Fibroblast of villous mesenchyme (primary cell): ENCODE measurements at regions not wholly inside any gene's neighbourhood (a gene's known extent, or its start where the extent isn't known, plus 50 kb on each side); places are given as distances from the start of the nearest gene placed in this dataset.

Experiments
- DNase-seq: peaks from one replicate; pipeline ENCODE4 v3.0.0-alpha.2; 2010; ENCODE audit warnings: low read depth
- H3K4me3 ChIP-seq: 2 replicates; pipeline ENCODE4 v1.5.1; 2011; ENCODE audit warnings: low read depth, mild to moderate bottlenecking, low read length
- TF ChIP-seq, protein P1 (sequence below): IDR thresholded peaks from 2 replicates; pipeline ENCODE4 v1.5.1; 2012; ENCODE audit warnings: low read depth, mild to moderate bottlenecking, low read length; ENCODE audit not compliant: insufficient read depth

DNA sequence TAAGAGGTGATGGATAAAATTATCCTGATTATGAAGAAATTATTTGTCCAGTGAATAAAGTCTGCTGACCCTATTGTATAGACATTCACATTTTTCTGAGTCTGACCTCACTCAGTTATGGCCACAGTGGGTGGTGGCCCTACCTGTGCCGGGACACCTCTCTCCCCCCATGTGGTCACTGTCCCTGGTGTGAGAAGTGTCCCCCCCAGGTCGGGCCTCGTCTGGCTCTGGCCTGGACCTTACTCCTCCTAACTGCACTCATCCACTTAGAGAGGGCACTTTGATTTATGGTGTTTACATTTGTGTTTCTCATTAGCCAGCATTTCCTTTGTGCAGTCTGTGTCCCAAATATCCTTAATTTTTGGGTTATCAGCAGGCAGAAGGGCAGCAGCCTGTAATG, 59.6 kb upstream of the ZNF32 start:
- DNase-seq: no peak
- H3K4me3 ChIP-seq: no peak overlapping the region
- TF ChIP-seq, protein P1, sequence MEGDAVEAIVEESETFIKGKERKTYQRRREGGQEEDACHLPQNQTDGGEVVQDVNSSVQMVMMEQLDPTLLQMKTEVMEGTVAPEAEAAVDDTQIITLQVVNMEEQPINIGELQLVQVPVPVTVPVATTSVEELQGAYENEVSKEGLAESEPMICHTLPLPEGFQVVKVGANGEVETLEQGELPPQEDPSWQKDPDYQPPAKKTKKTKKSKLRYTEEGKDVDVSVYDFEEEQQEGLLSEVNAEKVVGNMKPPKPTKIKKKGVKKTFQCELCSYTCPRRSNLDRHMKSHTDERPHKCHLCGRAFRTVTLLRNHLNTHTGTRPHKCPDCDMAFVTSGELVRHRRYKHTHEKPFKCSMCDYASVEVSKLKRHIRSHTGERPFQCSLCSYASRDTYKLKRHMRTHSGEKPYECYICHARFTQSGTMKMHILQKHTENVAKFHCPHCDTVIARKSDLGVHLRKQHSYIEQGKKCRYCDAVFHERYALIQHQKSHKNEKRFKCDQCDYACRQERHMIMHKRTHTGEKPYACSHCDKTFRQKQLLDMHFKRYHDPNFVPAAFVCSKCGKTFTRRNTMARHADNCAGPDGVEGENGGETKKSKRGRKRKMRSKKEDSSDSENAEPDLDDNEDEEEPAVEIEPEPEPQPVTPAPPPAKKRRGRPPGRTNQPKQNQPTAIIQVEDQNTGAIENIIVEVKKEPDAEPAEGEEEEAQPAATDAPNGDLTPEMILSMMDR: no peak

DNA sequence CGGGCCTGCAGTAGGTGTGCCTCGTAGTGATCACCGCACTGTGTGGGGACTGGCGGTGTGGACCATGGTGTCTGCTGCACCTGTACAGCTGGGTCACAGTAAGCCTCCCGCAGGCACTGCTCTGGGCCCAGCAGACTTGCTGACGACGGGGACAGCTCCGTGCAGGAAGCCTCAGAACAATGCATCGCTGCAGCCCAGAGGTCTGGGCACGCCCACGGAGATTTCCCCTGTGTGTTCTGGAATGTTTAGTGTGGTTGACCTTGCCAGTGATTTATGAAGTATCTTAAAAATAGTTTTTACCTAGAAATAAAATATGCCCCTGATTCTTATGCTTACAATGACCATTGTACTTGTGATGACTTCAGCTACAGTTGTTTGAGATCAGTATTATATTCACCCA, 59.1 kb upstream of the ZNF32 start:
- no peak overlapping the region for H3K4me3 ChIP-seq
- TF ChIP-seq, protein P1: no peak
- DNase-seq: no peak

DNA sequence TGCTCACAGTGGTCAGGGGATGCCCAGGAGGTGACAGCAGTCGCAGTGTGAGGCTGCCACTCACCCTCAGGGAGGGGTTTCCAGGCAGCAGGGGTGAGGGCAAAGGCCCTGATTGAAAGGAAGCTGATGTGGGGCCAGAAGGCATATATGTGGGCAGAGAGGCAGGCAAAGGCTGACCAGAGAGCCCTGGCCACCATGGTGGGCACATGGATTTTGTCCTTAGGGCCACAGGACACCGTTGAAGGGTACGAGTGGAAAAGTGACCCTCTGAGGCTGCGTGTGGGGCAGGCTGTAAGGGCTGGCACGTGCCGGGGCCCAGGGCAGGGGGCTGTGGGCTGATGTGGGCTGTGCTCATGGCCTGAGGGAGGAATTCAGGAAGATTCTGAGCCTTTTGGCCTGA, 57.5 kb upstream of the ZNF32 start:
- DNase-seq: no peak
- TF ChIP-seq, protein P1: no peak
- H3K4me3 ChIP-seq: no peak overlapping the region

DNA sequence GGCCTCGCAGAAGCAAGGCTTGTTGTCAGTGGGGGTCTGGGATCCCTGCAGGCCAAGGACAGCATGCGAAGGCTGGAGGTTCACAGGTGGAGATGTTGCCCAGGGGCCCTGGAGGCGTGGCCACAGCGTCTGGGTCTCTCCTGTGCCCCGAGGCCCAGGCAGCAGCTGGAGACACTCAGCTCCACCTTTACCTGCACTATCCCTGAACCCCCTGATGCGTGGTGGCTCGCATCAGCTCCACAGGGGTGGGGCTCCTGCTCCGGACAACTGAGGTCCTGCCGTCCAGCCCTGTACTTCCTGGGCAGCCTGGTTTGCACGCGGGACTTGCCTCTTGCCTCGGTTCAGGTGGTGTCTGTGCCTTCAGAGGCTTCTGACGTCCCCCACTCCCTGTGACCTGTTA, 54.6 kb upstream of the ZNF32 start:
- no peak overlapping the region for H3K4me3 ChIP-seq
- no peak for DNase-seq
- TF ChIP-seq, protein P1: no peak

DNA sequence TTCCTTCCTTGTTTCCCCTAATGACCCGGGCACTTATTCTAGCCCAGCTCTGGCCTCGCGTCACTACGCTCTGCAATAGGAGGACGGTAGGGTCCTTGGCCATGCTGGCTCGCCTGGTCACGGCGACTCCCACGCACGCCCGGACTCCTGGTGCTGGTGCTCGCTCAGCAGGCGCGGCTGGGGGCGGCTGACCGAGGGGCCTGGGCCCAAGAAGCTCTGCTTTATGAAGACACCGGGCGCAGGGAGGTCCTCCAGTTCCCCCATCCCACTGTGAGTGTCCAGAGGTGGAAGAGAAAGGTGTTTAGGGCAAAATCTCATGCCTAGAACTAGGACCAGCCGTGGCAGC, 54.2 kb upstream of the ZNF32 start:
- TF ChIP-seq, protein P1: no peak
- DNase-seq: no peak
- H3K4me3 ChIP-seq: no peak overlapping the region

DNA sequence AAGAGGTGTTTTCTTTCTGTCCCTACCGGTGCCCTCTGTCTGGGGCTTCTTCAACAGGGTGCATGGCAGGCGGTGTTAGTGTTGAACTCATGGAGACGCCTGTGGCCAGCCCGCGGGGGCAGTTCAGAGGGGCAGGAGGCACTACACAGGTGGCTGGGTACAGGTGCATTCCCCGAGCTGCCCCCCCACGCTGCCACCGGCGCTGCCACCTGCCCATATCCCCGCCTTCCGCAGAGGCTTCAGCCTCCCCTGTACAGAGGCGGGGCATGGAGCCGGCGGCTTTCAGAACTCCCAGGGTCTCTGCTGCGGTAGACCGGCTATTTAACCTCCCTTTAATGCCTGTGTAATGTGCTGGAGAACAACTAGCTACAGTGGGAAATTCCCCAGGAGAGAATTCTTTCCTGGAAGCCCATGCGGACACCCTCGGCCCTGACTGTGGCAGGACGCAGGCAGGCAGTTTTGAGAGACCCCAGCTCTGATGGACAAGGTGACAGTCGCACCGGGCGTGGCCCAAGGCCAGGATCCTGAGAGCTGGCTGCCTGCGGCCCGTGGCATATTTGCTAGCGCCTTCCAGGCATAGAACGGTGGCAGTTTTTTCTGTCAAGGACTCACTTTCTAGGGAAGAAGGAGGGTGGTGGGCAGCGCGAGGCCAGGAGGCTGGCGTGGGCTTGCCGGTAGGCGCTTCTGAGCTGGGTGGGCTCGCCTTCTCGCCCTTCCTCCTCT, 53.7 kb upstream of the ZNF32 start:
- no peak for DNase-seq
- TF ChIP-seq, protein P1: no peak
- no peak overlapping the region for H3K4me3 ChIP-seq

DNA sequence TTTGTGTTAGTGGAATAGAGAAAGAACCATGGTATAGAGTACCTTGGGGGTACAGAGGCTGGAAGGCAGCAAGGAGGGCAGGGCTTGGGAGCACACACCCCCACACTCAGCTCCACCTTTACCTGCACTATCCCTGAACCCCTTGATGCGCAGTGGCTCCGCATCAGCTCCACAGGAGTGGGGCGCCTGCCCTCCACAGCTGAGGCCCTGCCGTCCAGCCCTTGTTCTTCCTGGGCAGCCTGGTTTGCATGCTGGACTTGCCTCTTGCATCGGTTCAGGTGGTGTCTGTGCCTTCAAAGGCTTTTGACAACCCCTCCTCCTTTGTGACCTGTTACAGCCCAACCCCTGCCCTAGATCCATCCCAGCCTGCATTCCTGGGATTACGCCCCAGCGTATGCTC, 52.6 kb upstream of the ZNF32 start:
- no peak overlapping the region for H3K4me3 ChIP-seq
- TF ChIP-seq, protein P1: no peak
- no peak for DNase-seq
